Epithelial cell of proximal tubule (primary cell): ENCODE measurements at regions not wholly inside any gene's neighbourhood (a gene's known extent, or its start where the extent isn't known, plus 50 kb on each side); places are given as distances from the start of the nearest gene placed in this dataset.

Experiments
- DNase-seq: peaks from one replicate; pipeline ENCODE4 v3.0.0-alpha.2; 2011; ENCODE audit warnings: low read depth
- H3K4me3 ChIP-seq: 2 replicates; pipeline ENCODE4 v1.5.1; 2011; ENCODE audit warnings: low read depth, mild to moderate bottlenecking, low read length
- TF ChIP-seq, protein P1 (sequence below): conservative IDR thresholded peaks from 2 replicates; pipeline ENCODE4 v1.5.1; 2012; ENCODE audit warnings: low read depth, mild to moderate bottlenecking, low read length

DNA sequence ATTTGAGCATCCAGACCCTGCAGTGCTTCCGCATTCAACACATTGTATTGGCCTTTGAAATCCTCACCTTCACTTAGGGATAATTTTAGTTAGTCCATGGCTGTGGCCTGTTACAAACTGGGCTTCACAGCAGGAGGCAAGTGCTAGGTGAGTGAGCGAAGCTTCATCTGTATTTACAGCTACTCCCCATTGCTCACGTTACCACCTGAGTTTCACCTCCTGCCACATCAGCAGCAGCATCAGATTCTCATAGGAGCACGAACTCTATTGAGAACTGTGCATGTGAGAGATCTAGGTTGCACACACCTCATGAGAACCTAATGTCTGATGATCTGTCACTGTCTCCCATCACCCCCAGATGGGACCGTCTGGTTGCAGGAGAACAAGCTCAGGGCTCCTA, 222.1 kb upstream of the NR2F2 start:
- no peak overlapping the region for H3K4me3 ChIP-seq
- TF ChIP-seq, protein P1, sequence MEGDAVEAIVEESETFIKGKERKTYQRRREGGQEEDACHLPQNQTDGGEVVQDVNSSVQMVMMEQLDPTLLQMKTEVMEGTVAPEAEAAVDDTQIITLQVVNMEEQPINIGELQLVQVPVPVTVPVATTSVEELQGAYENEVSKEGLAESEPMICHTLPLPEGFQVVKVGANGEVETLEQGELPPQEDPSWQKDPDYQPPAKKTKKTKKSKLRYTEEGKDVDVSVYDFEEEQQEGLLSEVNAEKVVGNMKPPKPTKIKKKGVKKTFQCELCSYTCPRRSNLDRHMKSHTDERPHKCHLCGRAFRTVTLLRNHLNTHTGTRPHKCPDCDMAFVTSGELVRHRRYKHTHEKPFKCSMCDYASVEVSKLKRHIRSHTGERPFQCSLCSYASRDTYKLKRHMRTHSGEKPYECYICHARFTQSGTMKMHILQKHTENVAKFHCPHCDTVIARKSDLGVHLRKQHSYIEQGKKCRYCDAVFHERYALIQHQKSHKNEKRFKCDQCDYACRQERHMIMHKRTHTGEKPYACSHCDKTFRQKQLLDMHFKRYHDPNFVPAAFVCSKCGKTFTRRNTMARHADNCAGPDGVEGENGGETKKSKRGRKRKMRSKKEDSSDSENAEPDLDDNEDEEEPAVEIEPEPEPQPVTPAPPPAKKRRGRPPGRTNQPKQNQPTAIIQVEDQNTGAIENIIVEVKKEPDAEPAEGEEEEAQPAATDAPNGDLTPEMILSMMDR, result no peak
- no peak for DNase-seq

DNA sequence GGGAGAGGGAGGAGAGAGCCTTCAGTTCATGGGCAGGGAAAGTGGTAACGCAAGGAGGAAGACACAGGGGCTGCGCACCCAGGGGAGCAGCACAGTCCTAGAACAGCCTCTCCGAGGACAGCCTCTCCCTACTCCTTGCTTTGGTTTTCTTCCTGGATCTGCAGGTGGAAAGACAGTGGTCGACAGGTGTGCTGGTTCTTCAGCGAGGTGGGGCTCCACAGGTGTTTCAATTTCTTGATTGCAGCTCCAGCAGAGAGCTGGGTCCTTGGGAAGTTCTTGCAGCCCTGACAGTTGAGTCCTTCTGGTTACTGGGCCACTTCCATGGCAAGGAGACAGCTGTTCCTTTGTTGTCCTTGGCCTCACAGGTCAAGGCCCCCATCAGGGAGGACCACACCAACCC, 220.7 kb upstream of the NR2F2 start:
- TF ChIP-seq, protein P1, result no peak
- H3K4me3 ChIP-seq, result no peak overlapping the region
- no peak for DNase-seq

DNA sequence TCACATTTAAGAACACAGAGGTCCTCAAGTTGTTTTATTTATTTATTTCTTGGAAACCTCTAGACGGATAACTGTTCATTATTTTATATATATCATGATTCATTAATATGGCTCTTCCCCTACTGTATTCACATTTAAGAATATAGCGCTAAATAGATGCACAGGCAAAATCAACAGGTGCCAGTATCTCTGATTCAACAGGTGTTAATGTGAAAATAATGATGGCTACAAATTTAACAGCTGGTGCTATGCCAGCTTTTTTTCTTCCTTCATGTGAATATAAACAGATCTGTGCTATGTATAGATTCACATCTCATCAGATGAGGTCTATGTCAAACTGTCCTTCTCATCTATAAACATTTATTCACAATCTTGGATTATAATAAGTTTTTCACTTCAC, 218.5 kb upstream of the NR2F2 start:
- DNase-seq, result no peak
- TF ChIP-seq, protein P1, result no peak
- no peak overlapping the region for H3K4me3 ChIP-seq

DNA sequence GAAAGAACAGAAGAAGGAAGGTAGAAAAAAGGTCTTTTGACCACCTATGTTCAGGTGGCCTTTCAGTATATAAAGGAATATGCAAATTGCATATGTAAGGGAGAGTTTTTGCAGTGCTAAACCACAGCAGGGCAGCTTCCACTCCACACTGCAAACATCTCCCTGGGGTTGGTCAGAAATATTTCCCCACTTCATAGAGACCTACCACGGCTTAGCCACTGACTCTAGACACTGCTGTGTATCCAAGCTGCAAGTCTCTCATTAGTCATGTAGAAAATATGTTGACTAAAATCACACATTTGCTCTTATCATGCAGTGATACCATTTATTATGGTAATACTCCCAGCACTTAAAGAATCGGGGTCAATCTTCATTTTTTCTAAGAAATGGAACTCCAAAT, 214.9 kb upstream of the NR2F2 start:
- peak; percentile 32 for DNase-seq
- no peak overlapping the region for H3K4me3 ChIP-seq
- TF ChIP-seq, protein P1, result no peak

DNA sequence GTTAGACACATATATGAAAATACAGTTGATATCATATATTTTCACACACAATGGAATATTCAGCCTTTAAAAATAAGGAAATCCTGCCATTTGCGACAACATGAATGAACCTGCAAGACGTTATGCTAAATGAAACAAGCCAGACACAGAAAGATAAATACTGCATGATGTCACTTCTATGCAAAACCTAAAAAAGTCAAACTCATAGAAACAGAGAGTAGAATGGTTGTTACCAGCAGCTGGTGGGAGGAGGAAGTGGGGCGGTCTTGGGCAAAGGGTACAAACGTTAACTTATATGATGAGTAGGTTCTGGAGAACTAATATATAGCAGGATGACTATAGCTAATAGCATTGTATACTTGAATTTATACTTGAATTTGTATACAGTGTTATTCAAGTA, 213.2 kb upstream of the NR2F2 start:
- no peak overlapping the region for H3K4me3 ChIP-seq
- DNase-seq, result no peak
- TF ChIP-seq, protein P1, result no peak

DNA sequence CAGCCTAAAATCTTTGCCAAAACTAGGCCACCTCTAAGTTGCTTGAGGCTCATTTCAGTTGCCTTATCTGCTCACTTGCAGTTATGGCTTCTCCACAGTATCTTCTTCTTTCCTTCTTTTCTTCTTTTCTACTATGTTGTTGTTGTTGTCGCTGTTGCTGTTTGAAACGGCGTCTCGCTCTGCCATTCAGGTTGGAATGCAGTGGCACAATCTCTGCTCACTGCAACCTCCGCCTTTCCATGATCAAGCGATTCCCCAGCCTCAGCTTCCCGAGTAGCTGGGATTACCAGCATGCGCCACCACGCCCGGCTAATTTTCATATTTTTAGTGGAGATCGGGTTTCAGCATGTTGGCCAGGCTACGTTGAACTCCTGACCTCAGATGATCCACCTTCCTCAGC, 210.8 kb upstream of the NR2F2 start:
- H3K4me3 ChIP-seq, result no peak overlapping the region
- TF ChIP-seq, protein P1, result no peak
- DNase-seq, result no peak

DNA sequence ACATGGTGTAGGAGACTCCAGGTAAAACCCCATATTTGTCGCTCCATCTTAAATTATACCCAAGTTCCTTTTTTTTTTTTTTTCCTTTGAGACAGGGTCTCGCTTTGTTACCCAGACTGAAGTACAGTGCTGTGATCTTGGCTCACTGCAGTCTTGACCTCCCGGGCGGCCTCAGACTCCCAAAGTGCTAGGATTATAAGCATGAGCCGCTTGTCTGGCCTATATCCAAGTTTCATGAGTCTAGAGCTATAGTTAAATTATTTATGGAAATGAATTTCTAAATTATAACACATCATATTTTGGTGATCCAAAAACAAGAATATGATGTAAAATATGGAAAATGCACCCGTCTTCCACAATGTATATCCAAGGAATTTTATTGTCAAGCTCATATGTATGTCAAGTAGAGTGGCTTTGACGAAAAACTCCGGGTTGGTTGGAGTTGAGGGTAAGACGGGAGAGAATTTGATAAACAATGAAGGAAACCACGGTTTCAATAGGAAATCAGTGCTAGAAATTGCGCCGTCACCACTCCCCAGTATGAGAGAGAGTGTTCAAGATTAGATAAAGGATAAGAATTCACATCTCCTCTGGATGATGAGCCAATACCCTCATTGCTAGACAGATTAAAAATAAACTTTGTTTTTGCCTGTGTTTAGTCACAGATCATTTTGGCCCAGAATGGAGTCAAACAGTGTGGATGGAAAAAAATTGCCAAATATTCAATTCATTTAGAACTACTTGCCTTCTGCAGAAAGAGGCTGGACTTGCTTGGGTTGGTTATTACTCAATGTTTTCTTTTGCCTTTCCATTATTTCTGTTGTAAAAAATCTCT, 209.2 kb upstream of the NR2F2 start:
- H3K4me3 ChIP-seq, result no peak overlapping the region
- TF ChIP-seq, protein P1, result no peak
- no peak for DNase-seq
